Endothelial cell of umbilical vein (primary cell): ENCODE measurements at regions not wholly inside any gene's neighbourhood (a gene's known extent, or its start where the extent isn't known, plus 50 kb on each side); places are given as distances from the start of the nearest gene placed in this dataset.

Source experiments
- BruUV-seq: library from RNA; stranded (reverse); fragments of 400-500 nt; replicated peaks from 2 replicates; lab custom pipeline; 2021; lab: Mats Ljungman, UMichigan
- CTCF ChIA-PET: fragments of 300-600, 350-600 bp; sonication (Branson Sonifier 250); formaldehyde crosslinking; loops from one replicate; lab custom pipeline; 2021; ENCODE audit warnings: antibody characterized with exemption, inconsistent platforms; lab: Charles Lee
- POLR2A ChIA-PET: fragments of 300-600, 350-600 bp; sonication (Branson Sonifier 250); formaldehyde crosslinking; loops from one replicate; lab custom pipeline; 2021; ENCODE audit warnings: antibody characterized with exemption, inconsistent platforms; lab: Charles Lee
- DNase-seq: peaks from one replicate; pipeline ENCODE4 v3.0.0-alpha.2; 2011; ENCODE audit warnings: low read depth, low spot score
- FAIRE-seq: peaks from 2 replicates; lab custom pipeline; 2011; peaks lifted over from hg19 to GRCh38; lab: Jason Lieb, UNC
- H2AFZ ChIP-seq: 2 replicates; pipeline ENCODE4 v1.6.0; 2012; ENCODE audit warnings: low read depth, low read length, control low read depth, inconsistent platforms
- H3K27ac ChIP-seq: 2 replicates; pipeline ENCODE4 v1.5.1; 2011; ENCODE audit warnings: low read depth, mild to moderate bottlenecking, control low read depth, low read length, moderate library complexity; ENCODE audit not compliant: insufficient read depth
- H3K27me3 ChIP-seq, 2 experiments: 2 replicates each; pipeline versions ENCODE4 v1.6.0 to v1.6.1; 2011; ENCODE audit warnings: low read length in 2 of 2, mixed read lengths in 1 of 2; ENCODE audit not compliant: control insufficient read depth in 2 of 2, insufficient read depth in 2 of 2
- H3K36me3 ChIP-seq, 2 experiments: 2 replicates in 1 of 2; 3 replicates in 1 of 2; pipeline ENCODE4 v1.5.1; 2011; ENCODE audit warnings: low read length in 2 of 2, mild to moderate bottlenecking in 1 of 2, moderate library complexity in 1 of 2; ENCODE audit not compliant: control insufficient read depth in 2 of 2, insufficient read depth in 2 of 2; ENCODE audit errors: extremely low read depth in 1 of 2
- H3K4me1 ChIP-seq: 3 replicates; pipeline ENCODE4 v1.5.1; 2011; ENCODE audit warnings: mild to moderate bottlenecking, low read length; ENCODE audit not compliant: control insufficient read depth, insufficient read depth; ENCODE audit errors: extremely low read depth
- H3K4me2 ChIP-seq: 2 replicates; pipeline ENCODE4 v1.6.1; 2011; ENCODE audit warnings: low read length, control low read depth, mixed read lengths; ENCODE audit not compliant: insufficient read depth
- H3K4me3 ChIP-seq, 3 experiments: fragments of 200-600 bp in 1 of 3; sonication (generic), shearing (Covaris generic) in 1 of 3; replicated peaks in 1 of 3; 2 replicates each; pipeline ENCODE4 v1.5.1; 2011 to 2016; ENCODE audit warnings: control low read depth in 3 of 3, low read length in 3 of 3, mild to moderate bottlenecking in 2 of 3, inconsistent platforms in 1 of 3, low read depth in 1 of 3, moderate library complexity in 1 of 3; ENCODE audit not compliant: insufficient read depth in 1 of 3
- H3K79me2 ChIP-seq: 2 replicates; pipeline ENCODE4 v1.6.0; 2012; ENCODE audit warnings: low read length, inconsistent platforms; ENCODE audit not compliant: control insufficient read depth, insufficient read depth
- H3K9ac ChIP-seq: replicated peaks from 2 replicates; pipeline ENCODE3; 2011; ENCODE audit warnings: low read length, control low read depth; ENCODE audit not compliant: insufficient read depth; ENCODE audit errors: extremely low read depth
- H3K9me1 ChIP-seq: replicated peaks from 3 replicates; pipeline ENCODE4 v1.6.0; 2011; ENCODE audit warnings: mild to moderate bottlenecking, low read length; ENCODE audit not compliant: control insufficient read depth, insufficient read depth; ENCODE audit errors: extremely low read depth
- H3K9me3 ChIP-seq: replicated peaks from 2 replicates; pipeline ENCODE4 v1.5.1; 2012; ENCODE audit warnings: low read length, inconsistent platforms; ENCODE audit not compliant: control insufficient read depth, insufficient read depth
- H4K20me1 ChIP-seq: replicated peaks from 2 replicates; pipeline ENCODE3; 2011; ENCODE audit warnings: mild to moderate bottlenecking, low read length; ENCODE audit not compliant: control insufficient read depth, insufficient read depth; ENCODE audit errors: extremely low read depth
- CTCF ChIP-seq, 2 donors: IDR thresholded peaks; 1 replicate in 1 of 2; 2 replicates in 1 of 2; pipeline ENCODE4 v1.5.1; 2011; ENCODE audit warnings: low read length in 2 of 2, mild to moderate bottlenecking in 2 of 2, moderate library complexity in 2 of 2, control low read depth in 1 of 2, inconsistent platforms in 1 of 2, low read depth in 1 of 2; ENCODE audit not compliant: insufficient read depth in 1 of 2; ENCODE audit errors: extremely low read depth in 1 of 2
- EZH2 ChIP-seq: IDR thresholded peaks from 2 replicates; pipeline ENCODE4 v1.6.1; 2012; ENCODE audit warnings: borderline replicate concordance, low read depth, mild to moderate bottlenecking, moderate library complexity, low read length, inconsistent platforms; ENCODE audit not compliant: severe bottlenecking
- FOS ChIP-seq: IDR thresholded peaks from 2 replicates; pipeline ENCODE4 v1.6.1; 2011; ENCODE audit warnings: mild to moderate bottlenecking, low read length, moderate library complexity, borderline replicate concordance; ENCODE audit not compliant: insufficient read depth
- GATA2 ChIP-seq: IDR thresholded peaks from 2 replicates; pipeline ENCODE4 v1.7.0; 2011; ENCODE audit warnings: low read depth, mild to moderate bottlenecking, moderate library complexity, mixed read lengths, low read length; ENCODE audit not compliant: insufficient read length, insufficient read depth
- JUN ChIP-seq: IDR thresholded peaks from 2 replicates; pipeline ENCODE4 v1.6.1; 2011; ENCODE audit warnings: borderline replicate concordance, low read depth; ENCODE audit not compliant: insufficient read length, insufficient read depth
- MYC ChIP-seq: IDR thresholded peaks from one replicate; pipeline ENCODE4 v1.6.1; 2011; ENCODE audit warnings: mild to moderate bottlenecking, low read depth, low read length
- POLR2A ChIP-seq: IDR thresholded peaks from 2 replicates; pipeline ENCODE4 v1.6.1; 2012; ENCODE audit warnings: low read depth, mild to moderate bottlenecking, control low read depth, low read length
- POLR2AphosphoS5 ChIP-seq: IDR thresholded peaks from 2 replicates; pipeline ENCODE4 v1.6.1; 2012; ENCODE audit warnings: low read depth, mild to moderate bottlenecking, control low read depth, low read length, moderate library complexity; ENCODE audit not compliant: insufficient read depth
- dilution Hi-C: fragments of 300-500 bp; cut with MboI; formaldehyde crosslinking; loops from one replicate; pipeline ENCODE4 v1.15.0; 2019; ENCODE audit warnings: low sequenced_read_pairs; ENCODE audit not compliant: extremely low pct_ligation_motif_present
- intact Hi-C: fragments of 100-400 bp; cut with micrococcal nuclease; formaldehyde crosslinking; loops from one replicate; pipeline ENCODE4 v1.10.0; 2022
- TF ChIP-seq, protein P1 (sequence below): IDR thresholded peaks from 2 replicates; pipeline ENCODE4 v1.6.1; 2011; ENCODE audit not compliant: insufficient read depth, insufficient read length

- Histone ChIP-seq H3K4me3 (no peak overlapping the region), H4K20me1 (no peaks in the 10 kb centered on the region), H3K9me3 (peaks cover 8% of the 10 kb centered on the region), H3K27me3 (no peaks in the 10 kb centered on the region), H3K9me1 (no peaks in the 10 kb centered on the region), H3K36me3 (no peaks in the 10 kb centered on the region), H3K27ac (no peak overlapping the region), H3K9ac (no peak overlapping the region), H3K4me1 (no peaks in the 10 kb centered on the region), H2AFZ (no peak overlapping the region), H3K4me2 (no peak overlapping the region), H3K79me2 (no peaks in the 10 kb centered on the region)
- TF ChIP-seq POLR2A (no peak), POLR2AphosphoS5 (no peak), JUN (no peak), MYC (no peak), FOS (no peak), CTCF (IDR thresholded peaks at IDR 0.05; ENCODE audit: extremely low read depth in 1 of 2, insufficient read depth in 1 of 2, low read depth in 1 of 2, low read length in 2 of 2) (no peak), EZH2 (no peak), GATA2 (no peak)
- TF ChIP-seq, protein P1, sequence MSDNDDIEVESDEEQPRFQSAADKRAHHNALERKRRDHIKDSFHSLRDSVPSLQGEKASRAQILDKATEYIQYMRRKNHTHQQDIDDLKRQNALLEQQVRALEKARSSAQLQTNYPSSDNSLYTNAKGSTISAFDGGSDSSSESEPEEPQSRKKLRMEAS = no peak
- DNase-seq = no peak
- BruUV-seq = no TSS peak
- intact Hi-C loops = no loop called here
- FAIRE-seq = no peak
- ChIA-PET CTCF (no interaction called here), POLR2A (no interaction called here)
- dilution Hi-C loops = no loop called here
Measured at GRCh38 chr22:48055185-48055584, 1292.7 kb downstream of the TBC1D22A start.
